H1 (cell line): ENCODE measurements at regions not wholly inside any gene's neighbourhood (a gene's known extent, or its start where the extent isn't known, plus 50 kb on each side); places are given as distances from the start of the nearest gene placed in this dataset.

Source experiments
- CREB1 ChIP-seq: IDR thresholded peaks from 2 replicates; pipeline ENCODE4 v1.6.1; 2012; ENCODE audit warnings: inconsistent platforms
- RFX5 ChIP-seq: IDR thresholded peaks from 2 replicates; pipeline ENCODE4 v1.6.1; 2011; ENCODE audit warnings: low read depth, low read length, improper control_type of control experiment, borderline replicate concordance
- SP4 ChIP-seq: IDR thresholded peaks from 2 replicates; pipeline ENCODE4 v1.6.1; 2012; ENCODE audit warnings: low read length, inconsistent platforms
- TF ChIP-seq, protein P1 (sequence below): IDR thresholded peaks from 2 replicates; pipeline ENCODE4 v1.6.1; 2012; ENCODE audit warnings: low read length, inconsistent platforms

DNA sequence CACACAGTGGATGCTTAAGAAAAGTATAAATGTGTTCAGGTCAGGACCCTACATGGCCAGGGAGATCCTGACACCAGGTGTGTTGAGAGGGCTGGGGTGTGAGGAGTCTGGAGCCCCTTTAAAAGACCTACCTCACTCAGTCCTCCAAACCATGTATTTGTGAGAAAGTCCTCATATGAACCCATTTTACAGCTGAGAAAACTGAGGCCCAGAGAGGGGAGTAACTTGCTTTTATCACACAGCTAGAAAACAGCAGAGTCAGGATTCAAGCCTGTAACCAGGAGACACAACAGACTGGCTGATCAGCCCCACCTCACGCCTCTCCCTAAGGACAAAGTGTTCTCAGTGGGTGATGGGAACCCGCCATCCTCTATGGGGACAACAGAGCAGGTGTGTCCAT, 706.7 kb downstream of the PTPRU start (continued):
- TF ChIP-seq SP4 (no peak), CREB1 (no peak), RFX5 (no peak)
- TF ChIP-seq, protein P1, sequence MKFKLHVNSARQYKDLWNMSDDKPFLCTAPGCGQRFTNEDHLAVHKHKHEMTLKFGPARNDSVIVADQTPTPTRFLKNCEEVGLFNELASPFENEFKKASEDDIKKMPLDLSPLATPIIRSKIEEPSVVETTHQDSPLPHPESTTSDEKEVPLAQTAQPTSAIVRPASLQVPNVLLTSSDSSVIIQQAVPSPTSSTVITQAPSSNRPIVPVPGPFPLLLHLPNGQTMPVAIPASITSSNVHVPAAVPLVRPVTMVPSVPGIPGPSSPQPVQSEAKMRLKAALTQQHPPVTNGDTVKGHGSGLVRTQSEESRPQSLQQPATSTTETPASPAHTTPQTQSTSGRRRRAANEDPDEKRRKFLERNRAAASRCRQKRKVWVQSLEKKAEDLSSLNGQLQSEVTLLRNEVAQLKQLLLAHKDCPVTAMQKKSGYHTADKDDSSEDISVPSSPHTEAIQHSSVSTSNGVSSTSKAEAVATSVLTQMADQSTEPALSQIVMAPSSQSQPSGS, result no peak
- TF ChIP-seq, all 59 proteins: peak for 0
